ENCODE measurements at regions not wholly inside any gene's neighbourhood (a gene's known extent, or its start where the extent isn't known, plus 50 kb on each side); places are given as distances from the start of the nearest gene placed in this dataset.

GRCh38 chr16:85416228-85417109, 196.7 kb upstream of the GSE1 start:
- TF ChIP-seq POLR2AphosphoS5 (IDR thresholded peaks at IDR 0.05; ENCODE audit: borderline replicate concordance, low read depth, low read length) (no peak), EZH2 (IDR thresholded peaks at IDR 0.05) (no peak)
